B cell (primary cell): ENCODE measurements at regions not wholly inside any gene's neighbourhood (a gene's known extent, or its start where the extent isn't known, plus 50 kb on each side); places are given as distances from the start of the nearest gene placed in this dataset.

Source experiments
- EZH2 ChIP-seq: IDR thresholded peaks from 2 replicates; pipeline ENCODE4 v1.6.1; 2012; ENCODE audit warnings: borderline replicate concordance, low read depth, mild to moderate bottlenecking, moderate library complexity, low read length; ENCODE audit not compliant: insufficient read depth, poor library complexity, severe bottlenecking
- TF ChIP-seq, protein P1 (sequence below): fragments of 200-600 bp; IDR thresholded peaks from one replicate; pipeline ENCODE4 v1.8.0; 2022; ENCODE audit warnings: antibody characterized with exemption, mild to moderate bottlenecking

DNA sequence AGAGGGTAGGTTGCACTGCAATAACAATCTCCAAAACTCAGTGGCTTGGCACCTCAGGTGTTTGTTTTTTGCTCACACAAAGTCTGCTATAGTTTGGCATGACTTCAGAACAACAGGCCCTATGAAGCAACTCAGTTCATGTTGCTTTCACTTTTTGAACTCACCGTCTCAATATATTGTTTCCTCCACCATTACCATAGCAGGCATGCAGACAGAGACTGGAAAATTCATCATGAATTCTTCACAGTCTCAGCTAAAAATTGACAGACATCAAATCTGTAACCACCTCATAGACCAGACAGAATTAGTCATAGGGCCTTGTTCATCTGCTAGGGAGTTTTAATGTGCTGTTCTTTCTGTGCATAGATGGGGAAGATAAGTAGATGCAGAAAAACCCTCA lies 161.4 kb upstream of the POU1F1 start:
- TF ChIP-seq, protein P1, sequence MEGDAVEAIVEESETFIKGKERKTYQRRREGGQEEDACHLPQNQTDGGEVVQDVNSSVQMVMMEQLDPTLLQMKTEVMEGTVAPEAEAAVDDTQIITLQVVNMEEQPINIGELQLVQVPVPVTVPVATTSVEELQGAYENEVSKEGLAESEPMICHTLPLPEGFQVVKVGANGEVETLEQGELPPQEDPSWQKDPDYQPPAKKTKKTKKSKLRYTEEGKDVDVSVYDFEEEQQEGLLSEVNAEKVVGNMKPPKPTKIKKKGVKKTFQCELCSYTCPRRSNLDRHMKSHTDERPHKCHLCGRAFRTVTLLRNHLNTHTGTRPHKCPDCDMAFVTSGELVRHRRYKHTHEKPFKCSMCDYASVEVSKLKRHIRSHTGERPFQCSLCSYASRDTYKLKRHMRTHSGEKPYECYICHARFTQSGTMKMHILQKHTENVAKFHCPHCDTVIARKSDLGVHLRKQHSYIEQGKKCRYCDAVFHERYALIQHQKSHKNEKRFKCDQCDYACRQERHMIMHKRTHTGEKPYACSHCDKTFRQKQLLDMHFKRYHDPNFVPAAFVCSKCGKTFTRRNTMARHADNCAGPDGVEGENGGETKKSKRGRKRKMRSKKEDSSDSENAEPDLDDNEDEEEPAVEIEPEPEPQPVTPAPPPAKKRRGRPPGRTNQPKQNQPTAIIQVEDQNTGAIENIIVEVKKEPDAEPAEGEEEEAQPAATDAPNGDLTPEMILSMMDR = no peak
- TF ChIP-seq EZH2 = no peak
